K562 (cell line): ENCODE measurements at regions not wholly inside any gene's neighbourhood (a gene's known extent, or its start where the extent isn't known, plus 50 kb on each side); places are given as distances from the start of the nearest gene placed in this dataset.

ENCODE experiments used
- CBX5 ChIP-seq: IDR thresholded peaks from 2 replicates; pipeline ENCODE4 v1.6.1; 2014; ENCODE audit warnings: low read depth, borderline replicate concordance
- HDAC1 ChIP-seq, 2 experiments: fragments of 450-650 bp; IDR thresholded peaks; 2 replicates each; pipeline ENCODE4 v1.6.1; 2016 to 2017; ENCODE audit warnings: inconsistent platforms in 1 of 2, mild to moderate bottlenecking in 1 of 2, moderate library complexity in 1 of 2
- NCOA1 ChIP-seq: fragments of 450-650 bp; IDR thresholded peaks from 2 replicates; pipeline ENCODE4 v1.6.1; 2016; ENCODE audit warnings: low read depth
- PHB ChIP-seq: fragments of 250-450 bp; sonication (Bioruptor Pico); IDR thresholded peaks from 2 replicates; pipeline ENCODE4 v1.5.0; 2021
- RBM17 ChIP-seq: fragments of 200-400 bp; formaldehyde crosslinking; IDR thresholded peaks from 2 replicates; pipeline ENCODE4 v1.6.1; 2017; ENCODE audit warnings: low read depth, mild to moderate bottlenecking, low read length, borderline replicate concordance
- RHOXF2B ChIP-seq: fragments of 250-450 bp; sonication (Bioruptor Pico); conservative IDR thresholded peaks from 2 replicates; pipeline ENCODE4 v1.5.1; 2021
- SAP30 ChIP-seq: fragments of 200-600 bp; sonication (generic); IDR thresholded peaks from 2 replicates; pipeline ENCODE4 v1.6.1; 2012; ENCODE audit warnings: borderline replicate concordance, low read depth, mild to moderate bottlenecking, moderate library complexity, low read length, control low read depth, inconsistent platforms; ENCODE audit not compliant: insufficient read depth, poor library complexity, severe bottlenecking
- SMARCB1 ChIP-seq: IDR thresholded peaks from 2 replicates; pipeline ENCODE4 v1.6.1; 2011; ENCODE audit warnings: improper control_type of control experiment, low read depth; ENCODE audit not compliant: insufficient read length
- TEAD2 ChIP-seq: fragments of 450-650 bp; IDR thresholded peaks from 2 replicates; pipeline ENCODE4 v1.6.1; 2016; ENCODE audit warnings: missing genetic modification characterization, control low read depth, missing compliant biosample characterization
- TRIM24 ChIP-seq, 2 experiments: fragments of 450-650 bp; IDR thresholded peaks; 2 replicates each; pipeline ENCODE4 v1.6.1; 2016
- TRIM28 ChIP-seq: fragments of 450-650 bp; IDR thresholded peaks from 2 replicates; pipeline ENCODE4 v1.6.1; 2017
- U2AF2 ChIP-seq: fragments of 200-400 bp; formaldehyde crosslinking; optimal IDR thresholded peaks from 2 replicates; pipeline ENCODE3; 2017; ENCODE audit warnings: low read depth, mild to moderate bottlenecking, low read length
- XRCC4 ChIP-seq: IDR thresholded peaks from one replicate; pipeline ENCODE4 v1.6.1; 2011; ENCODE audit not compliant: insufficient read depth, insufficient read length; ENCODE audit errors: extremely low read depth
- ZBTB40 ChIP-seq, 2 experiments: fragments of 450-650 bp in 1 of 2; sonication (generic) in 1 of 2; formaldehyde crosslinking in 1 of 2; IDR thresholded peaks; 2 replicates each; pipeline versions ENCODE4 v1.7.1 to v1.9.0; 2016 to 2022; ENCODE audit warnings: inconsistent platforms in 1 of 2, mild to moderate bottlenecking in 1 of 2, missing genetic modification reagents in 1 of 2
- TF ChIP-seq, protein P1 (sequence below): fragments of 250-450 bp; sonication (Bioruptor Pico); IDR thresholded peaks from 2 replicates; pipeline ENCODE4 v1.4.0; 2020; ENCODE audit warnings: mild to moderate bottlenecking, moderate library complexity

GRCh38 chr1:25037174-25038074, 107.3 kb upstream of the RUNX3 start (continued):
- TF ChIP-seq ZBTB40 (IDR thresholded peaks at IDR 0.05) (peak; percentile 83), ZBTB40 (CRISPR knock-in tag; IDR thresholded peaks at IDR 0.05) (no peak), HDAC1 (IDR thresholded peaks at IDR 0.05) (0 out of 4 replicates have a peak, but pooled peaks of 1 of the 2 experiments have one; percentile 24), CBX5 (no peak), TEAD2 (tag) (no peak), TRIM28 (no peak), SMARCB1 (no peak), SAP30 (no peak), PHB (CRISPR knock-in tag) (no peak), TRIM24 (IDR thresholded peaks at IDR 0.05) (no peak), RBM17 (no peak), U2AF2 (no peak), NCOA1 (0 out of 2 replicates have a peak, but pooled peaks have one; percentile 16), RHOXF2B (CRISPR knock-in tag) (no peak), XRCC4 (no peak)
- TF ChIP-seq, protein P1, sequence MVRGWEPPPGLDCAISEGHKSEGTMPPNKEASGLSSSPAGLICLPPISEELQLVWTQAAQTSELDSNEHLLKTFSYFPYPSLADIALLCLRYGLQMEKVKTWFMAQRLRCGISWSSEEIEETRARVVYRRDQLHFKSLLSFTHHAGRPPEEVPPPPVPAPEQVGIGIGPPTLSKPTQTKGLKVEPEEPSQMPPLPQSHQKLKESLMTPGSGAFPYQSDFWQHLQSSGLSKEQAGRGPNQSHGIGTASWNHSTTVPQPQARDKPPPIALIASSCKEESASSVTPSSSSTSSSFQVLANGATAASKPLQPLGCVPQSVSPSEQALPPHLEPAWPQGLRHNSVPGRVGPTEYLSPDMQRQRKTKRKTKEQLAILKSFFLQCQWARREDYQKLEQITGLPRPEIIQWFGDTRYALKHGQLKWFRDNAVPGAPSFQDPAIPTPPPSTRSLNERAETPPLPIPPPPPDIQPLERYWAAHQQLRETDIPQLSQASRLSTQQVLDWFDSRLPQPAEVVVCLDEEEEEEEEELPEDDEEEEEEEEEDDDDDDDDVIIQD (CRISPR knock-in tag) = no peak
